VCaP (cell line): ENCODE measurements at regions not wholly inside any gene's neighbourhood (a gene's known extent, or its start where the extent isn't known, plus 50 kb on each side); places are given as distances from the start of the nearest gene placed in this dataset.
A peak's percentile ranks its signal among the peaks of the same experiment; 100 is the strongest.

Source experiments
- H3K27ac ChIP-seq: fragments of 450-650 bp; 2 replicates; pipeline ENCODE4 v1.5.1; 2017
- TF ChIP-seq, protein P1 (sequence below): fragments of 450-650 bp; conservative IDR thresholded peaks from 2 replicates; pipeline ENCODE4 v1.5.1; 2017; ENCODE audit warnings: mild to moderate bottlenecking, moderate library complexity

DNA sequence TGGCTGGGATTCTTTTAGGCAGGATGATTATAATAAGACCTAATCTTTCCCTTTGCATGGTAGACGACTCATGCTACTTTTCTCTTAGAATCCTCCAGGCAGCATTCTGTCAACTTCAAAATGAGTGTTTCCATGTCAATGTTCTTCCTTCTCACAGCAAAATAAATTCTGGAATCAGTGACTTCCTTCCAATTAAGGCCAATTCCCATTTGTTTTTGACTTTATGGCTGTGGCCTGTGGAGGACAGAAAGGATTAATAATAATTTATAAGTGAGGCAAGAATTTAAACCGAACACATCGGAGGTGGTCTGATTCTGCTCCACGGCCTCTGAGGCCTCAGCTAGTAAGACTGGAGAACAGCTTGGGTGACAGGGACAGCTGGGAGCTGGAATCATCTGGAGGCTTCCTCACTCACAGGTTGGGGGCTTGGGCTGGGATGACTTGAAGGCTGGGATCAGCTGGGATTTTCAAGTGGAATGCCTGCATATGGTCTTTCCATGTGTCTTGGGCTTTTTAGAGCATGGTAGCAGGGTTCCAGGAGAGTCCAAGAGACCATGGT is 241.8 kb upstream of the MCTP2 start:
- peak overlapping the region; percentile 29 for H3K27ac ChIP-seq
- TF ChIP-seq, protein P1, sequence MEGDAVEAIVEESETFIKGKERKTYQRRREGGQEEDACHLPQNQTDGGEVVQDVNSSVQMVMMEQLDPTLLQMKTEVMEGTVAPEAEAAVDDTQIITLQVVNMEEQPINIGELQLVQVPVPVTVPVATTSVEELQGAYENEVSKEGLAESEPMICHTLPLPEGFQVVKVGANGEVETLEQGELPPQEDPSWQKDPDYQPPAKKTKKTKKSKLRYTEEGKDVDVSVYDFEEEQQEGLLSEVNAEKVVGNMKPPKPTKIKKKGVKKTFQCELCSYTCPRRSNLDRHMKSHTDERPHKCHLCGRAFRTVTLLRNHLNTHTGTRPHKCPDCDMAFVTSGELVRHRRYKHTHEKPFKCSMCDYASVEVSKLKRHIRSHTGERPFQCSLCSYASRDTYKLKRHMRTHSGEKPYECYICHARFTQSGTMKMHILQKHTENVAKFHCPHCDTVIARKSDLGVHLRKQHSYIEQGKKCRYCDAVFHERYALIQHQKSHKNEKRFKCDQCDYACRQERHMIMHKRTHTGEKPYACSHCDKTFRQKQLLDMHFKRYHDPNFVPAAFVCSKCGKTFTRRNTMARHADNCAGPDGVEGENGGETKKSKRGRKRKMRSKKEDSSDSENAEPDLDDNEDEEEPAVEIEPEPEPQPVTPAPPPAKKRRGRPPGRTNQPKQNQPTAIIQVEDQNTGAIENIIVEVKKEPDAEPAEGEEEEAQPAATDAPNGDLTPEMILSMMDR = no peak

DNA sequence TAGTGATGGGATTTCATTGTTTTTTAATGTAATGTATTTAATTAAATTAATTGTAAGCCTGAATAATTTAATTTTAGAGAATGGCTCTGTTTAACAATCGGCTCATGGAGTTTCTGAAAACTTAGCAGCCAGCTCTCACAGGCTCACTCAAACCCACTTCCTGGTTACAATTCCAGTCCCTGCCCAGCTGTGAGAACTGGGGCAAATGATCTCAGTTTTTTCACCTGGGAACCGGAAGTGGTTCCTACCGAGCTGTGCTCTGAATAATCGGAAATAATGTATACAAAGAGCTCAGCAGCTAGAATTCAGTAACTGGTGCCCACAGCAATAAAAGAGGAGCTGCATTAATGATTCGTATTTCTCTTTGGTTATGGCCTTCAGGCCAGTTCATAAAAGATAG is 244.3 kb upstream of the MCTP2 start:
- no peak overlapping the region for H3K27ac ChIP-seq

DNA sequence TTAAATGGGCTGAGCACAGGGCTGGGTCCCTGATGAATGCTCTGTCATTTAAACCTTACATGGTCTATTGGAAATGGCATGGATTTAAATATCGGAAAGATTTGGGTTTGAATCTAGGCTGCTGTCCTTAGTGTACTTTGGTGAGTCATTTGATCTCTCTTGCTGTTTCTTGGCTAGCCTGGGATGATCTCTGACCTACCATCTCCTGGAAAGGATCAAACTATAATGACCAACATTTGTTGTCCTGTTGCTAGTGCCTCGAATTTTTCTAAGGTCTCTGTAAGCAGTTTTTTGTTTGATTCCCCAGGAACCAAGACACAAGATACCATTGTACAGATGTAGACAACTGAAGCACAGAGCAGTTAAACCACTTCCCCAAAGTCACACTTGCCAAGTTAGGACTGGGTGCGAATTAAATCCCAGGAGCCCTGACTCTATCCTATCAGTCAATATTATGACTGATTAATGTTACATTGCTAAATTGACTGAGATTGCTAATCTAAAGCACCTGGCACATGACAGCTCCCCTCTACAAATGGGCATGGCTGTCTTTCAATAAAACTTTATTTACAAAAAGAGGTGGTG is 244.9 kb upstream of the MCTP2 start:
- TF ChIP-seq, protein P1 = no peak
- no peak overlapping the region for H3K27ac ChIP-seq

More for the DNA sequence above, 244.3 kb upstream of the MCTP2 start:
- TF ChIP-seq, protein P1 = no peak

DNA sequence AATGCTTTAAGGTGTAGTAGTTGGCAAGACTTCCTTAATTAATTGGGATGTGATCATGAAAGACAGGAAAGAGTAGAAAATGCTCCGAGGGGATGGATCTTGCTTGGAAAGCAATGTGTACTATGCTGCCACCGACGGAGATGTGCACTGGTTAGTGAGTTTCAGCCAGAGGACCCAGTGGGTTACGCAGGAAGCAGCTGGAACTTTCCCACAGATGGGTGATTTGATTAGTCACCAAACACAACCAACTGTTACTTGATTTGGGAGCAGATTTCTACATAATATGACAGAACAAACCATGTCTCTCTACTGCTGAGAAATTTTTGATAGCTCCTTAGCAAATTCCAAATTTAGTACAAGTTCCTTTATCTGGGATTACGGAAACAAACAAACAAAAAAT is 245.4 kb upstream of the MCTP2 start:
- H3K27ac ChIP-seq = no peak overlapping the region
- TF ChIP-seq, protein P1 = no peak

DNA sequence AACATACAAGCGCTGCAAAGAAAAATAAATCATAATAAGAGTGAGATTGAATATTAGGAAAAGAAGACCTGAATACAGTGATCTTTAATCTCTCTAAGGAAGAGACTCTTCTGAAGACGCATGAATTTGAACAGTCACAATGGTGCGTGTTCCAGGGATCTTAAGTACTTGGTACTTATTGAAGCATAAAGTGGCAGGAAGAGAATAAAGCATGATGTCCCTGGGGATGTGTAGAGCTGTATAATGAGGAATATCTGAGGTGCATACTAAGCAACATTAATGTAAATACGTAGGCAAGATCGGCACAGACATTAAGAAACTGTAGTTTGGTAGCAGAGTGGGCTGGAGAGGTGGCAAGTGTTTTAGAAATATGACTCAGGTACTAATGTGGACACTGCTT is 246.2 kb upstream of the MCTP2 start:
- TF ChIP-seq, protein P1 = no peak
- H3K27ac ChIP-seq = no peak overlapping the region

DNA sequence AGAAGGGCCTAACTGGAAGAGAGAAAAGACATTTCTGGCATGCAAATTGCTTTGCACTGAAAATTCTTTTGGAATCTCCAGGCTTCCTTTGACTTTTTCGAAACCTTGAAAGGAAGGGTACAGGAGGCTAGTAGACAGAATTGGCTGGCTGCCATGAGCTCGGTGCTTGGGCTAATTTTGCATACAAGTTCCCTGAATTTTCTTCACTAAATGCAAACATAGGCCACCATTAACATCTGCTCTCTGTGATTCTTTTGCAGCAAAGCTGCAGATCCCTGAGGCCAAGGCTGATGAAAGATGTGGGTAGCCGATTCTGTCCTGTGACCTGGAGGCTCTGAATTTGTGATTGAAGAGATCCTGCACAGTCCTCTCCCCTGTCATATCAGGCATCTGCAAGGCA is 247.8 kb upstream of the MCTP2 start:
- TF ChIP-seq, protein P1 = no peak
- no peak overlapping the region for H3K27ac ChIP-seq

DNA sequence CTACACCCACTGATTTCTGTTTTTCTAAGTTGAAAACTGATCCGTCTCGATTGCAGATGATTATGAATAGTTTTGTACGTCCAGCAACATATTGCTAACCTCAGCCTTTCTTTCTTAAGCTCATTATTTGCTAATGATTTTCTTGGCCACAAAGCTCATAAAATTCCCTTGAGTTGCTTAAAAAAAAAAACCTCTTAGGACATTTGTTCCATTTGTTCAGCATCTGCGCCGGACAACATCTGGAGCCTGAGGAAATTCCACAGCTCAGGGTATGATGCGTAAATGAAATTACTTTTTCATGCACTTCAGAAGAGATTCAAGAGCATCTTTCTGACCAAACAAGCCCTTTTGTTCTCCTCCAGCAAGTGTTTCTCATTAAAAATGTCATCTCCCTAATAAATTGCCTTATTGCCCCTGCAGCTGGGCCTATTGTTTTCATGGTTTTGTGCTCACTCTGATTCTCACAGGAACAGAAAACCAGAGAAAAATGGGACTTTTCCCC is 249.1 kb upstream of the MCTP2 start:
- TF ChIP-seq, protein P1 = no peak
- no peak overlapping the region for H3K27ac ChIP-seq
